HPDE6-E6E7 (cell line): ENCODE measurements at regions not wholly inside any gene's neighbourhood (a gene's known extent, or its start where the extent isn't known, plus 50 kb on each side); places are given as distances from the start of the nearest gene placed in this dataset.
"Not testable (repeated sequence)": the region's sequence is repeated elsewhere in the genome, so short reads cannot be mapped to it uniquely, and the experiment has no call there.

Experiments
- DNase-seq: peaks from one replicate; pipeline ENCODE4 v3.0.0; 2011; ENCODE audit warnings: missing footprints; ENCODE audit errors: extremely low spot score

- DNase-seq, result no peak
Observed at GRCh38 chr2:224263571-224264043, 138.3 kb downstream of the FAM124B start.

GRCh38 chr2:224261326-224261725, 140.6 kb downstream of the FAM124B start:
- no peak for DNase-seq

- DNase-seq, result no peak
Observed at GRCh38 chr2:224260372-224261020, 141.4 kb downstream of the FAM124B start.

- no peak for DNase-seq
Observed at GRCh38 chr2:224259831-224260230, 142.1 kb downstream of the FAM124B start.

GRCh38 chr2:224258059-224258458, 143.8 kb downstream of the FAM124B start:
- DNase-seq, result no peak

- DNase-seq, result no peak
Observed at GRCh38 chr2:224257156-224257555, 144.8 kb downstream of the FAM124B start.

- DNase-seq, result no peak
Observed at GRCh38 chr2:224253464-224253863, 148.4 kb downstream of the FAM124B start.

- no peak for DNase-seq
Observed at GRCh38 chr2:224252631-224253030, 149.3 kb downstream of the FAM124B start.

- DNase-seq, result no peak
Observed at GRCh38 chr2:224248944-224249371, 152.9 kb downstream of the FAM124B start.

- DNase-seq, result no peak
Observed at GRCh38 chr2:224242561-224242960, 159.3 kb downstream of the FAM124B start.

- no peak for DNase-seq
Observed at GRCh38 chr2:224241812-224242211, 160.1 kb downstream of the FAM124B start.

GRCh38 chr2:224241001-224241400, 160.9 kb downstream of the FAM124B start:
- no peak for DNase-seq

- DNase-seq, result no peak
Observed at GRCh38 chr2:224223851-224224555, 177.9 kb downstream of the FAM124B start.

GRCh38 chr2:224222974-224223373, 178.9 kb downstream of the FAM124B start:
- no peak for DNase-seq

GRCh38 chr2:224222291-224222690, 179.6 kb downstream of the FAM124B start:
- DNase-seq, result no peak

GRCh38 chr2:224221455-224221913, 180.4 kb downstream of the FAM124B start:
- DNase-seq, result peak; percentile 84

GRCh38 chr2:224220586-224221255, 181.2 kb downstream of the FAM124B start:
- DNase-seq, result peak; percentile 11

GRCh38 chr2:224219781-224220180, 180.7 kb upstream of the SERPINE2 start:
- no peak for DNase-seq

GRCh38 chr2:224217962-224218347, 178.9 kb upstream of the SERPINE2 start:
- DNase-seq, result no peak

GRCh38 chr2:224217233-224217961, 178.3 kb upstream of the SERPINE2 start:
- no peak for DNase-seq

GRCh38 chr2:224215611-224216010, 176.5 kb upstream of the SERPINE2 start:
- DNase-seq, result not testable (repeated sequence)

- DNase-seq, result no peak
Observed at GRCh38 chr2:224213396-224213795, 174.3 kb upstream of the SERPINE2 start.
